Neural crest cell (in vitro differentiated cells): ENCODE measurements at regions not wholly inside any gene's neighbourhood (a gene's known extent, or its start where the extent isn't known, plus 50 kb on each side); places are given as distances from the start of the nearest gene placed in this dataset.

ENCODE experiments used
- DNase-seq: peaks from one replicate; pipeline ENCODE4 v3.0.0; 2021; ENCODE audit warnings: low read depth, mixed read lengths, low spot score
- H3K27ac Mint-ChIP-seq: one replicate; pipeline ENCODE4 v1.8.0; 2021; ENCODE audit warnings: mild to moderate bottlenecking, mixed read lengths; ENCODE audit not compliant: unreplicated experiment
- H3K27me3 Mint-ChIP-seq: 2 replicates; pipeline ENCODE4 v1.8.0; 2021; ENCODE audit warnings: low read depth, mild to moderate bottlenecking, mixed read lengths
- H3K36me3 Mint-ChIP-seq: 2 replicates; pipeline ENCODE4 v1.8.0; 2021; ENCODE audit warnings: low read depth, mild to moderate bottlenecking, mixed read lengths
- H3K4me1 Mint-ChIP-seq: 2 replicates; pipeline ENCODE4 v1.8.0; 2021; ENCODE audit warnings: mixed read lengths
- H3K4me3 Mint-ChIP-seq: one replicate; pipeline ENCODE4 v1.8.0; 2021; ENCODE audit warnings: mild to moderate bottlenecking, mixed read lengths
- H3K9me3 Mint-ChIP-seq: 2 replicates; pipeline ENCODE4 v1.8.0; 2021; ENCODE audit warnings: mixed read lengths
- TF ChIP-seq, protein P1 (sequence below): fragments of 200-600 bp; sonication (generic); conservative IDR thresholded peaks from 2 replicates; pipeline ENCODE4 v1.5.0; 2021; ENCODE audit warnings: antibody characterized with exemption, mild to moderate bottlenecking

DNA sequence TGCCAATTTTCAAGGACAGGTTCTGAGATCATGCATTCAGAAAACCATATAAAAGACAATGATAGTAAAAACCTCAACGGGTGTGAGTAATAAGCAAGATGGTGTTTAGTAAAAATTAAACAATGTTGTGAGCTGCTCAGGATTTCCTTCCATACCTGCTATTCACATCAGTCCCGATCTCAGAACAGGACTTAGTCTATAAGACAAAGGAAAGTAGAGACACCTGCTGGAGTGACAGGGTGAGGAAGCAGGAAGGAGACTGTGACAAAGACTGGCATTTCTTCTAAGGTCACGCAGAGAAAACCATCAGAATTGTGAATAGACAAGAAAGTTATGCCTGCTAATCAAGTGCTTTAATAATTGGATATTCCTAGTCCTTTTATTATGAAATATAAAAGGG, 648.0 kb downstream of the DACH1 start:
- no peaks in the 10 kb centered on the region for H3K36me3 Mint-ChIP-seq

GRCh38 chr13:71217827-71218226, 649.2 kb downstream of the DACH1 start:
- H3K36me3 Mint-ChIP-seq, result no peaks in the 10 kb centered on the region
- peaks cover 6% of the 10 kb centered on the region for H3K9me3 Mint-ChIP-seq
- no peaks in the 10 kb centered on the region for H3K27me3 Mint-ChIP-seq
- peaks cover 18% of the 10 kb centered on the region for H3K4me1 Mint-ChIP-seq
- H3K27ac Mint-ChIP-seq, result peak overlapping the region; percentile 86
- DNase-seq, result no peak
- TF ChIP-seq, protein P1, sequence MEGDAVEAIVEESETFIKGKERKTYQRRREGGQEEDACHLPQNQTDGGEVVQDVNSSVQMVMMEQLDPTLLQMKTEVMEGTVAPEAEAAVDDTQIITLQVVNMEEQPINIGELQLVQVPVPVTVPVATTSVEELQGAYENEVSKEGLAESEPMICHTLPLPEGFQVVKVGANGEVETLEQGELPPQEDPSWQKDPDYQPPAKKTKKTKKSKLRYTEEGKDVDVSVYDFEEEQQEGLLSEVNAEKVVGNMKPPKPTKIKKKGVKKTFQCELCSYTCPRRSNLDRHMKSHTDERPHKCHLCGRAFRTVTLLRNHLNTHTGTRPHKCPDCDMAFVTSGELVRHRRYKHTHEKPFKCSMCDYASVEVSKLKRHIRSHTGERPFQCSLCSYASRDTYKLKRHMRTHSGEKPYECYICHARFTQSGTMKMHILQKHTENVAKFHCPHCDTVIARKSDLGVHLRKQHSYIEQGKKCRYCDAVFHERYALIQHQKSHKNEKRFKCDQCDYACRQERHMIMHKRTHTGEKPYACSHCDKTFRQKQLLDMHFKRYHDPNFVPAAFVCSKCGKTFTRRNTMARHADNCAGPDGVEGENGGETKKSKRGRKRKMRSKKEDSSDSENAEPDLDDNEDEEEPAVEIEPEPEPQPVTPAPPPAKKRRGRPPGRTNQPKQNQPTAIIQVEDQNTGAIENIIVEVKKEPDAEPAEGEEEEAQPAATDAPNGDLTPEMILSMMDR, result no peak
- no peak overlapping the region for H3K4me3 Mint-ChIP-seq

More for the DNA sequence above, 648.0 kb downstream of the DACH1 start:
- TF ChIP-seq, protein P1, result no peak
- no peak for DNase-seq
- no peaks in the 10 kb centered on the region for H3K27me3 Mint-ChIP-seq
- no peak overlapping the region for H3K27ac Mint-ChIP-seq
- H3K4me1 Mint-ChIP-seq, result peaks cover 18% of the 10 kb centered on the region
- H3K9me3 Mint-ChIP-seq, result peaks cover 6% of the 10 kb centered on the region
- no peak overlapping the region for H3K4me3 Mint-ChIP-seq

DNA sequence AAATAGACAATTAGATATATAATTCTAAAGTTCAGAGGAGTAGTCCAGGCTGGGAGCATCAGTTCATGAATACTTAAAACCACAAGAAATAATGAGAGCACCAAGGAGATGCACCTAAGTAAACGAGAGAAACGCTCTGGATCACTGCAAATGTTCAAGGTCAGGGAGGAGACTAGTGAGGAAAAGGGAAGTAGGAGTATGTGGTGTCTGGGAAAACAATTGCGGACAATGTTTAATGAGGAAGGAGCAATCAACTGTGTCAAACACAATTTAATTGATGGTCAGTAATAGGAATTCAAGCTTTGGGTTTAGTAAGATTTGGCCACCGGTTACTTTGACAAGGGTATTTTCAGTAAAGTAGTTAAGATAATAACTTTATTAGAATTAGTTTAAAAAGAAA, 652.2 kb downstream of the DACH1 start:
- Mint-ChIP-seq H3K27ac (no peak overlapping the region), H3K4me3 (no peak overlapping the region), H3K27me3 (no peaks in the 10 kb centered on the region), H3K36me3 (no peaks in the 10 kb centered on the region), H3K9me3 (peaks cover 6% of the 10 kb centered on the region), H3K4me1 (peaks cover 13% of the 10 kb centered on the region)
- TF ChIP-seq, protein P1, result no peak
- no peak for DNase-seq

- Mint-ChIP-seq H3K9me3 (peaks cover 6% of the 10 kb centered on the region), H3K36me3 (no peaks in the 10 kb centered on the region), H3K4me1 (peaks cover 8% of the 10 kb centered on the region)
Measured at GRCh38 chr13:71214357-71214756, 652.6 kb downstream of the DACH1 start.

GRCh38 chr13:71213252-71213821, 653.7 kb downstream of the DACH1 start:
- DNase-seq, result no peak
- Mint-ChIP-seq H3K27me3 (no peaks in the 10 kb centered on the region), H3K4me3 (no peak overlapping the region)

More at GRCh38 chr13:71214357-71214756, 652.6 kb downstream of the DACH1 start:
- TF ChIP-seq, protein P1, result no peak
- no peak for DNase-seq
- Mint-ChIP-seq H3K4me3 (no peak overlapping the region), H3K27me3 (no peaks in the 10 kb centered on the region), H3K27ac (no peak overlapping the region)

More at GRCh38 chr13:71213252-71213821, 653.7 kb downstream of the DACH1 start:
- Mint-ChIP-seq H3K4me1 (no peaks in the 10 kb centered on the region), H3K27ac (no peak overlapping the region), H3K9me3 (peaks cover 6% of the 10 kb centered on the region), H3K36me3 (no peaks in the 10 kb centered on the region)
- TF ChIP-seq, protein P1, result no peak
